ENCODE measurements at regions not wholly inside any gene's neighbourhood (a gene's known extent, or its start where the extent isn't known, plus 50 kb on each side); places are given as distances from the start of the nearest gene placed in this dataset.

- no peak for DNase-seq
Measured at GRCh38 chr1:18564676-18565075, 66.0 kb upstream of the PAX7 start.

- no peak for DNase-seq
Measured at GRCh38 chr1:18565321-18565720, 65.3 kb upstream of the PAX7 start.

GRCh38 chr1:18568489-18568888 lies 62.2 kb upstream of the PAX7 start:
- DNase-seq: no peak

- no peak for DNase-seq
Measured at GRCh38 chr1:18569251-18569650, 61.4 kb upstream of the PAX7 start.

GRCh38 chr1:18569811-18570545 lies 60.7 kb upstream of the PAX7 start:
- no peak for DNase-seq

GRCh38 chr1:18571275-18571674 lies 59.4 kb upstream of the PAX7 start:
- DNase-seq: no peak

- no peak for DNase-seq
Measured at GRCh38 chr1:18572022-18572880, 58.4 kb upstream of the PAX7 start.

GRCh38 chr1:18573170-18573569 lies 57.5 kb upstream of the PAX7 start:
- DNase-seq: no peak

GRCh38 chr1:18574754-18575153 lies 55.9 kb upstream of the PAX7 start:
- no peak for DNase-seq

- peak; percentile 44 for DNase-seq
Measured at GRCh38 chr1:18575620-18576019, 55.0 kb upstream of the PAX7 start.

- DNase-seq: no peak
Measured at GRCh38 chr1:18578271-18578670, 52.4 kb upstream of the PAX7 start.

- peak; percentile 24 for DNase-seq
Measured at GRCh38 chr1:18579267-18579666, 51.4 kb upstream of the PAX7 start.

- no peak for DNase-seq
Measured at GRCh38 chr1:18580047-18580446, 50.6 kb upstream of the PAX7 start.

GRCh38 chr1:18580691-18581419 lies 49.8 kb upstream of the PAX7 start:
- DNase-seq: no peak

All from activated CD4-positive, alpha-beta T cell treated with anti-CD3 and anti-CD28 coated beads, Interleukin-10, Interleukin-2, amounts not matched to agents 100 ng/mL and 50 ng/mL, durations not matched to agents 16 hours and 8 hours (primary cell).